HG02642 (cell line): ENCODE measurements at regions not wholly inside any gene's neighbourhood (a gene's known extent, or its start where the extent isn't known, plus 50 kb on each side); places are given as distances from the start of the nearest gene placed in this dataset.

Source experiments
- ATAC-seq: cut with Tn5 transposase; IDR thresholded peaks from one replicate; pipeline ENCODE4 v1.9.1; 2021; ENCODE audit warnings: mild to moderate bottlenecking; ENCODE audit not compliant: unreplicated experiment, poor library complexity

DNA sequence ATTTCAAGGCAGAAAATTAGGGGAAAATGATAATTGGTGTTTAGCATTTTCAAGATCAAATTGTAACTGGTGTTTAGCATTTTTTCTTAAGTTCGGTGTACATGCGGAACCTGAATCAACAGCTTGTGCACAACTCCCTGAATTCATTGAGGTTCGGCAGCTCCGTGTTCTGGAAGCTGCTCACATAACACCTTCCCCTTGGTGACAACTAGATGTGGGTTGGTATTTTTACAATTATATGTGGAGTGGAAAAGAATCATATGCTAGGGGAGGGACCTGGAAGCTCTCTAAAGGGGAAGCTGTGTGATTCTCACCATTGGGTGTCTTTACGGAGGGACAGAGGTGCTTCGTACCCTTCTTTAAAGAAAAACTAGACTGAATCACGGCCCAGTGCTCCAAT is 199.0 kb upstream of the MTNR1B start:
- no peak for ATAC-seq

DNA sequence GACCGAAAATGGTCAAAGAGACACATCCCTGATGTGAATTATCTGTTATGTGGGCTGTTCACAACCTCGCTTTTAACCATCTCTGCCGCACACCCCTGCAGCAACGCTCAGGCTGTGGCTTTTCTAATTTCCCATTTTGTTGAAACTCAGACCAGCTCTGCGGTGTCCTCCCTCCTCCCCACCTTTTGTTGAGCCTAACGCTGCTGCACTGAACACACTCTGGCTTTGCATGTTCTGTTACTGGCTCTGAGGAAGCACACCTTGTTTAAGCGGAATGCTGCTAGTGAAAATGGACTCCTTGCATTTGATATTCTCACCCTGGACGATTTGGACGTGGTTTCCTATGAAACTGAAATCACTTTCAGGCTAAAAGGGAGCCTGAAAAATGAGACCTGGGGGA is 198.5 kb upstream of the MTNR1B start:
- no peak for ATAC-seq

DNA sequence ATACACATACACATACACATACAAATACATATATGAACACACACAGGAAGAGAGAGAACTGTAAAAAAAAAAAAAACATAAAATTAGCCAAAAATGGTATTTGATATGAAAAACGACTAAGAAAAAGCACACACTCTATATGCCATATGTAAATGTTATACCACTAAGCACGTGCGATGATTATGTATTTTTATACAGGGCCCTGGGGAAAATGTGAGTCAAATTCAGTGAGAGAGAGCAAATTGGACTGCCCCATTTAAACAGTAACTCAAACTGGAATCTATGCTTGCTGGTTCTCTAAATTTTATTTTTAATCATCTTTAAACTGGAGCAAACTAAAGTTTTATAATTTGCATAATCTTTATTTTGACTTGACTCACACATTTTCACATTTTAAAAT is 197.8 kb upstream of the MTNR1B start:
- ATAC-seq, result no peak

- no peak for ATAC-seq
Measured at GRCh38 chr11:92775003-92775676, 194.3 kb upstream of the MTNR1B start.

DNA sequence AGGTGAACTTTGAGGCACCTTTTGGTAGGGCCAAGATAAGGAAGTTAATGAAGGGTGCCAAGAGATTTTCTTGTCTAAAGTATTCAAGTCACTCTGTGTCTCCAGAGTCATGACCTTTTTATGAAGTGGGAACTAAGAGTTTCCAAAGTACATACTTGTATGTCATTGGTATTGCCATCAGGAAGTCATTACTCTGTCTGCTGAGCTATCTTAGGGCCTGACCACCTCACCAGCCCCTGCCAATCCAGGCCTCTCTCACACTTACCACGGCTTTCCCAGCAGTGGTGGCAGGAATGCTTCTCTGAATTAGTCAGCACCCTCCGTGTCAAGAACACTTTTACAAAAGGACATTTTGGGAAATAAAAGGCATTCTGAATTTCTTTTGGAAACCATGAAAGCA is 192.8 kb upstream of the MTNR1B start:
- ATAC-seq, result no peak

- no peak for ATAC-seq
Measured at GRCh38 chr11:92779746-92780145, 189.7 kb upstream of the MTNR1B start.

DNA sequence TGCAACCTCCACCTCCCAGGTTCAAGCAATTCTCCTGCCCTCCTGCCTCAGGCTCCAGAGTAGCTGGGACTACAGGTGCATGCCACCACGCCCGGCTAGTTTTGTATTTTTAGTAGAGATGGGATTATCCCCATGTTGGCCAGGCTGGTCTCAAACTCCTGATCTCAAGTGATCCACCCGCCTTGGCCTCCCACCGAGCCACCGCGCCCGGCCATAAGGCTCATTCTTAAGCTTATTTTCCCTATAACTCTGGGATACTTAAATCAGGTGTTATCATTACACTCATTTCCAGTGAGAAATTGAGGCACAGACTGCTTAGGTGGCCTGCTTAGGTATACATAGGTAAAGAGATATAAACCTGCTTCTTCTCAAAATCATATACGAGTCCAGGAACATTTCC is 188.3 kb upstream of the MTNR1B start:
- no peak for ATAC-seq

DNA sequence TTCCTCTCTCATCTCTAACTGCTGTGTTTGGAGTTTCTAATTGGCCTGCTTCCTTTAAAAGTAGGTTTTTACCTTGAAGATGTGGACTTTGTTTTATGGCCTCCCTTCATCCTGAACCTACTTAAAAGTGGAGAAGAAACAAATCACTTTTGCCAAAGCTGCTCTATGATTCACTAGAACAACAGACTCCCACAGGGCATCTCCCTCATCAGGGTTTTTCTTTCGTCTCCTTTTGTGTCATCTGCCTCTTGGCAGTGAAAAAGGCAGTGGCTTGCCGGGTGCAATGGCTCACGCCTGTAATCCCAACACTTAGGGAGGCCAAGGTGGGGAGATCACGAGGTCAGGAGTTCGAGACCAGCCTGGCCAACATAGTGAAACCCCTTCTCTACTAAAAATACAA is 186.6 kb upstream of the MTNR1B start:
- ATAC-seq, result no peak

DNA sequence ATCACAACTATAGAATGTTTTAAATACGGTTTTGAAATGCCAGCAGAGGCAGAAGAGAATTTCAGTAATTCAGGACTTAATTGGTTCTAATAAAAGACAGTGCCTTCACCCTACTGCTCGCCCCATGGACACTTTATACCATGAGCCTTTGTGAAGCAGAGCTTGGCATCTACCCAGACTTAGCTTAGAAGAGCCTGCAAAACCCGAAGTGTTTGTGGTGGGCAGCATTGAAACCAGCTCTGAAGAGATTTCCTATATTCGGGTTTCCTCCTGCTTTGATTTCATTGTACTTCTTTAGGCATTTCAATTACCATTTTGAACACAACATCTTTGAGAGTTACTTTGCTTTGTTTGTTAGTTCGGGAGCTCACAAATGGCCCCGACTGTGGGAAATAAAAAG is 185.1 kb upstream of the MTNR1B start:
- no peak for ATAC-seq

DNA sequence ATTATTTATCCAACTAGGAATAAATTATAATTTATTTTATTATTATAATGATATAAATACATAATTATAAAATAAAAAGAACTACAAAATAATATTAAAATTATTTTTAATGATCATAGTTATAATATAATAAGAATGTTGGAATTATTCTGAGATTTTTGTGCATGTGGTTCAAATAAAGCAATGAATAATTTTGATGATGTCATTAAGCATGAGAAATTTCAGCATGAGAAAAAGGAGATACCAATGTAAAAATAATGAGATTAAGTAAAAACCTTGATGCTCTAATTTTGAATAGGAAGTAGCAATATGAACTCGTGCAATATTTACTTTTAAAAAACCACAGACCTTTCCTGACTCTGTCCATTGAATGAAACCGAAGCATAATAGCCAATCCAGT is 181.8 kb upstream of the MTNR1B start:
- no peak for ATAC-seq

DNA sequence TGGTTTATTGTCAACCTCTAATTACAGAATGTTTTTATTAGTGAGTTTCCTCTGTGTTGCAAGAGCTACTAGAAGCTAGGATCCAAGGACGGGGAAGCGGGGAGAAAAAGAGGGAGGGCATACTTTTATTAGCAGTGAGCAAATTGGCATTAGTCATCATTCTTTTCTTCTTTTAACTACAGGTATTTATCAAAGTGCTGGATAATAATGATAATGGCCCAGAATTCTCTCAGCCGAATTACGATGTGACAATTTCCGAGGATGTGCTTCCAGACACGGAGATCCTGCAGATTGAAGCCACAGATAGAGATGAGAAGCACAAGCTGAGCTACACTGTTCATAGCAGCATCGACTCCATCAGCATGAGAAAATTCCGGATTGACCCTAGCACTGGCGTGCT is 179.7 kb upstream of the MTNR1B start:
- ATAC-seq, result no peak

- ATAC-seq, result no peak
Measured at GRCh38 chr11:92790366-92790765, 179.1 kb upstream of the MTNR1B start.

DNA sequence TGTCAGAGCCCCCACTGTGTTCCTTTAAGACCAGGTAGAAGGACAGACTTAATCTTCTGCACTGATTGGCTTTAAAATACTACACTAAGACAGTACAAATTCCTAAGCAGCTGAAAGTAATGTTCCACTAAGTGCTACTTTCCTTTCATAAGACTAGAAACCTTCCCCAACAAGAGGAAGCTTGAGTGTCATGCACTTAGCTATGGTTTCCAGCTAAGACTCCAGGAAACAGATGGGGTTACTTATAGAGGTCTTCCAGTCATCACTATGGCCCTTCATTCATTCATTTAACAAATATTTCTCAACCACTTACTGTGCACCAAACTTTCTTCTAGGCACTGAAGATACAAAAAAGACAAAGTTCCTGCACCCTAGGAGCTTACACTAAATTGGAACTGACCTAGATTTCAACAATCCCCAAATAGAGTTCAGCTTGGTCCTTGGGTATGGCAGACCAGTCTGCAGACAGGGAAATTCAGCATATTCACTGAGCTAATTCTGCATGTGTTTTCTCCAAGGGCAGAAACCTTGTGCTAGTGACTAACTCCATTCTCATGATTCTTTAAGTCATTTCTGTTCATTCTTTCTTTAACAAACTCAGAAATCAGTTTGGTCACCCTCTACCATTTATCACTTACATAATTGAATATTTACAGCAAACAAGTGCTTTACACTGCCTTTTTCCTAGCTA is 178.4 kb upstream of the MTNR1B start:
- no peak for ATAC-seq

- no peak for ATAC-seq
Measured at GRCh38 chr11:92791886-92792285, 177.6 kb upstream of the MTNR1B start.

DNA sequence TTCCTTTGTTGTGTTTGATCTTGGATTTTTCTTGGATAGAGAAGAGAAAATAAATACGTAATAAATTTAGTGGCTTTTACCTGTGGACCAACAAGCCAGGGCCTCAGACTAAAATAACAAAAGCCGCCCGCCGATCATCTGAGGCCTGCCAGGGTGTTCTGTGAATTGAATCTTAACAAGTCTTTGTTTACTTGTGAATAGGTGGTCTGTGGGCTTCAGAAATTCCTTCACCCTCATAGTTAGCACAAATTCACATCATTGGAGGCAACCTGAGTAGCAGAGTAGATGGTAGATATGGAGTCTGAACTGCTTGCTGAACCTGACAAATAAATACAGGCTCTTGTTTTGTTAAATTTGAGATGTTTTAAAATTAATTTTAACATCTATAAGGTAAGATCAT is 176.3 kb upstream of the MTNR1B start:
- ATAC-seq, result no peak

DNA sequence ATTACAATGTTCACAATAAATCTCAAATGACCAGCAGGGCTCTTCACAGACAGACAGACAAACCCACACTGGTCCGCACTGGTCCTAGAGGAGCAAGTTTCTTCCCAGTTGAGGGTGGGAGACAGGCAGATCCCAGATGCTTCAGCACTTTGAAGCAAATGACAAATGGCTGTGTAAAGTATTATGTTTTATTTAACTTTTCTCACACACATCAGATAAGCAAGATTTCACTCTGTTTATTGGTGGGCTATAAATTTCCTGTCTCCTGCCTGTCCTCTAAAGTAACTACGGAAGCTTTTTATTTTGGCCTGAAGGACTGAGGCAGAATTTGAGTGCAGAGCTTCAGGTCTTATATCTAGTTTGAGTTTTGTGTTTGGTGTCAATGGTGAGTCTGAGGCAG is 174.7 kb upstream of the MTNR1B start:
- ATAC-seq, result no peak

DNA sequence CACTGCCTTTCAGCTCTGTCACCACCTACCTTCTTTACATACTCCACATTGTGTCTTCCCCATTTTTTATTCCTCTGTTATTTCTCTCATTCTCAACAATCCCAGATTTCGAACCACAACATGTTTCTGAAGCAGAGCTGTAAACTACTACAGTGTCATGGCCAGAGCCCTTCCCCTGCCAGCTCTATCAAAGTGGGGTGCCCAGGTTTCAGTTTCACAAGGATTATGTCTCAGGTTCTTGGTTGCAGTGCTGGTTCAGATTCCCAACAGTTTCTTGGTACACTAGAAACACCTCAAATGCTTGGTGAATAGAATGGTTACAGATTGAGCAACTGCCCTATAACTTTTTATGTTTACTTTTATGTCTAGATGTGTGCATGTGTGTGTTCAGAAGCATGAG is 172.7 kb upstream of the MTNR1B start:
- no peak for ATAC-seq

GRCh38 chr11:92797874-92798273 is 171.6 kb upstream of the MTNR1B start:
- ATAC-seq, result no peak

- ATAC-seq, result no peak
Measured at GRCh38 chr11:92801685-92802084, 167.8 kb upstream of the MTNR1B start.

- ATAC-seq, result no peak
Measured at GRCh38 chr11:92802644-92803043, 166.8 kb upstream of the MTNR1B start.

DNA sequence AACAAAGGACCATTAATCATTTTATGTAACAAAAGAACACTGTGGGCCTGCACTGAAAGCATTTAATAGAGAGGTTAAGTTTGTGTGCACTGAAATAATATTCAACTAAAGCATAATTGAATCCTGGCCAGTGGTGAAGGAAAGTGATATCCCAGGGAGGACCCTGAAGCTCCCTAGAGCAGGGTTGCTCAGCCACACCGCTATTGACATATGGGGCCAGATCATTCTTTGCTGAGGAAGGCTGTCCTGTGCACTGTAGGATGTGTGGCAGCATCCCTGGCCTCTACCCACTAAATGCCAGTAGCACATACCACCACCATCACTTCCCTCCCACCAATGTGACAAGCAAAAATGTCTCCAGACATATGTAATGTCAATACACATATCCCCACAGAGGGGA is 166.1 kb upstream of the MTNR1B start:
- no peak for ATAC-seq

- ATAC-seq, result no peak
Measured at GRCh38 chr11:92804388-92804966, 165.0 kb upstream of the MTNR1B start.
